Panc1 (cell line): ENCODE measurements at regions not wholly inside any gene's neighbourhood (a gene's known extent, or its start where the extent isn't known, plus 50 kb on each side); places are given as distances from the start of the nearest gene placed in this dataset.
A peak's percentile ranks its signal among the peaks of the same experiment; 100 is the strongest.

Source experiments
- ATAC-seq: fragments of 200-7000 bp; cut with Tn5 transposase; 2 replicates; pipeline ENCODE4 v1.9.1; 2020; ENCODE audit warnings: mild to moderate bottlenecking, moderate library complexity
- BruUV-seq: library from RNA; stranded (reverse); fragments of 400-500 nt; replicated peaks from 2 replicates; lab custom pipeline; 2021; lab: Mats Ljungman, UMichigan
- CTCF ChIA-PET: fragments of 300-600 bp; sonication (Branson Sonifier 250); formaldehyde crosslinking; loops from one replicate; lab custom pipeline; 2022; ENCODE audit warnings: antibody characterized with exemption; lab: Charles Lee
- POLR2A ChIA-PET: fragments of 300-600 bp; sonication (Branson Sonifier 250); formaldehyde crosslinking; loops from one replicate; lab custom pipeline; 2022; ENCODE audit warnings: antibody characterized with exemption; lab: Charles Lee
- DNase-seq: peaks from one replicate; pipeline ENCODE4 v3.0.0-alpha.2; 2010; ENCODE audit warnings: low read depth, low spot score
- H3K27ac ChIP-seq: 2 replicates; pipeline ENCODE4 v1.5.1; 2011; ENCODE audit warnings: mild to moderate bottlenecking, low read length, inconsistent platforms
- H3K27me3 ChIP-seq: fragments of 200-500 bp; sonication (Bioruptor generic); 2 replicates; pipeline ENCODE4 v1.6.0; 2014; ENCODE audit warnings: low read length, inconsistent platforms; ENCODE audit not compliant: control insufficient read depth, insufficient read depth
- H3K36me3 ChIP-seq: fragments of 200-500 bp; sonication (Bioruptor generic); 2 replicates; pipeline ENCODE4 v1.5.1; 2014; ENCODE audit warnings: inconsistent platforms, mild to moderate bottlenecking, low read length, moderate library complexity; ENCODE audit not compliant: control insufficient read depth, insufficient read depth
- H3K4me1 ChIP-seq: 2 replicates; pipeline ENCODE4 v1.5.1; 2011; ENCODE audit warnings: inconsistent platforms, mild to moderate bottlenecking, low read length, moderate library complexity; ENCODE audit not compliant: control insufficient read depth, insufficient read depth
- H3K4me3 ChIP-seq, 2 experiments: 2 replicates each; pipeline ENCODE4 v1.5.1; 2011 to 2012; ENCODE audit warnings: low read depth in 2 of 2, low read length in 2 of 2, mild to moderate bottlenecking in 2 of 2, inconsistent platforms in 1 of 2, moderate library complexity in 1 of 2
- H3K9me3 ChIP-seq: fragments of 200-500 bp; sonication (Bioruptor generic); 2 replicates; pipeline ENCODE4 v1.5.1; 2014; ENCODE audit warnings: low read depth, mild to moderate bottlenecking, inconsistent platforms, low read length, moderate library complexity; ENCODE audit not compliant: control insufficient read depth, insufficient read depth
- CTCF ChIP-seq: fragments of 450-650 bp; IDR thresholded peaks from 2 replicates; pipeline ENCODE4 v1.5.1; 2017; ENCODE audit warnings: mild to moderate bottlenecking
- POLR2AphosphoS5 ChIP-seq: IDR thresholded peaks from 2 replicates; pipeline ENCODE4 v1.6.1; 2012; ENCODE audit warnings: mild to moderate bottlenecking, low read depth, low read length, moderate library complexity
- REST ChIP-seq, 2 experiments: IDR thresholded peaks; 2 replicates each; pipeline ENCODE4 v1.6.1; 2011 to 2012; ENCODE audit warnings: low read depth in 2 of 2, control low read depth in 1 of 2, low read length in 1 of 2, mild to moderate bottlenecking in 1 of 2, moderate library complexity in 1 of 2; ENCODE audit not compliant: insufficient read depth in 1 of 2
- SIN3A ChIP-seq: IDR thresholded peaks from 2 replicates; pipeline ENCODE4 v1.6.1; 2012; ENCODE audit warnings: low read depth, mild to moderate bottlenecking, low read length, moderate library complexity, borderline replicate concordance; ENCODE audit not compliant: insufficient read depth
- TCF7L2 ChIP-seq: IDR thresholded peaks from 2 replicates; pipeline ENCODE4 v1.6.1; 2011; ENCODE audit warnings: mild to moderate bottlenecking, low read depth, low read length, inconsistent platforms
- in situ Hi-C: cut with HindIII; loops from 2 replicates; pipeline ENCODE4 v1.10.0; 2016; ENCODE audit warnings: low sequenced_read_pairs, low pct_unique_long_range_greater_than_20kb
- intact Hi-C: fragments of 100-400 bp; cut with micrococcal nuclease; formaldehyde crosslinking; loops from one replicate; pipeline ENCODE4 v1.10.0; 2022; ENCODE audit not compliant: unreplicated experiment
- microRNA-seq: library from miRNA; unstranded; fragments of <30 nt; microRNA quantifications from one replicate; pipeline ENCODE4 v1.1.0, GENCODE V29; 2020; ENCODE audit not compliant: unreplicated experiment

GRCh38 chr7:131276748-131277147 is 50.9 kb upstream of the MKLN1 start:
- CTCF ChIA-PET: no interaction called here
- POLR2A ChIA-PET: interaction anchor here (0.5 kb wide), 1 partner anchor 95 kb away, joined by 9 read pairs; no protein-coding TSS in a partner anchor
- in situ Hi-C loops (no loop called here), intact Hi-C loops (no loop called here)
- H3K4me3 ChIP-seq: no peak overlapping the region
- no peak for TF ChIP-seq TCF7L2
- no peak for TF ChIP-seq POLR2AphosphoS5
- TF ChIP-seq SIN3A: no peak
- TF ChIP-seq REST (IDR thresholded peaks at IDR 0.05; ENCODE audit: insufficient read depth in 1 of 2, low read depth in 2 of 2, low read length in 1 of 2): no peak
- TF ChIP-seq CTCF: no peak
- no peak overlapping the region for H3K27ac ChIP-seq
- H3K4me1 ChIP-seq: no peaks in the 10 kb centered on the region
- ATAC-seq: no peak
- DNase-seq: no peak
- BruUV-seq: no TSS peak
- H3K27me3 ChIP-seq: no peaks in the 10 kb centered on the region
- no peaks in the 10 kb centered on the region for H3K36me3 ChIP-seq
- H3K9me3 ChIP-seq: no peaks in the 10 kb centered on the region

Small RNAs in the stretch of these regions (microRNA-seq; reads per million reads assigned to microRNA genes)
- 17,993 reads per million, percentile 97 among the genes with 10 or more reads in this experiment for gene MIR29A
